Hypothalamus (tissue), 51 donors: ENCODE measurements at regions not wholly inside any gene's neighbourhood (a gene's known extent, or its start where the extent isn't known, plus 50 kb on each side); places are given as distances from the start of the nearest gene placed in this dataset.

Experiments used
- DNase-seq, 51 donors: peaks; one replicate each; lab custom pipeline; 2025; lab: John Stamatoyannopoulos, UW

- no peak for DNase-seq
Observed at GRCh38 chr12:115020091-115020490, 336.1 kb upstream of the TBX3 start.

DNA sequence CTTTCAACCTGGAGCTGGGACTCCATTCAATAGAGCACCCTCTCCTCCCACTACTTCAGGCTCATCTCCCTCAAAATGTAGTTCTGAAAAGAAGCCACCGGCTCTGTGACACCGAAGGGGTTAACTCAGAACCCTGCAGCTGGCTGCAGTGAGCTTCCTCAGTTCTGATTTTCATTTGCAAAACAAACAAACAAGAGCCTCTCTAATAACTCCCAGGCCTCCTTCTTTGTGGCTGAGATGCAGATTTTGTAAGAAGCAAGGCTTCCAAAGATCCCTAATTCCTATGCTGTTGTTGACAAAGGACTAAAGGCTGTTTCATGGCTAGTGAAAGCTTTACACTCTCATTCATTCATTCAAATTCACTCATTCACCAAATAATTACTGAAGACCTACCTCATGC is 333.4 kb upstream of the TBX3 start:
- DNase-seq = no peak

GRCh38 chr12:115013236-115013981 is 329.4 kb upstream of the TBX3 start:
- DNase-seq = no peak

DNA sequence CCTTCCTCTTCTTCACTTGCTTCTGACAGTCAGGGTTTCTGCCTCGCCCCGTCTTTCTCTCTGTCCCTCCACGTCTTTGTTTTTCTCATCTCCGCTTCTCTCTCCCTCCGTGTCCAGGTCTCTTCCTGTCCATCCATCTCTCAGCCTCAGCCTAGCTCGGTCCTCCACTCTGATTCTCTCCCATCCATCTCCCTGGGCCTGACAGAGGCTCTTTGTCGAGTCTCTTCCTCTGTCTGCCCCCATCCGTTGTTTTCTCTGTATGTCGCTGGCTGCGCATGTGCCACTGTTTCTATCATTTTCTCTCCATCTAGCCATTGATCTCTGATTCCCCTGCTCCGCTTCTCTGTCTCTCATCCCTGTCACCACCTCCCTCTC is 328.9 kb upstream of the TBX3 start:
- DNase-seq = peak in 2 of 51 donors; percentile 0 to 2

- DNase-seq = no peak
Observed at GRCh38 chr12:115011703-115012102, 327.7 kb upstream of the TBX3 start.

GRCh38 chr12:115010324-115010995 is 326.5 kb upstream of the TBX3 start:
- DNase-seq = no peak

DNA sequence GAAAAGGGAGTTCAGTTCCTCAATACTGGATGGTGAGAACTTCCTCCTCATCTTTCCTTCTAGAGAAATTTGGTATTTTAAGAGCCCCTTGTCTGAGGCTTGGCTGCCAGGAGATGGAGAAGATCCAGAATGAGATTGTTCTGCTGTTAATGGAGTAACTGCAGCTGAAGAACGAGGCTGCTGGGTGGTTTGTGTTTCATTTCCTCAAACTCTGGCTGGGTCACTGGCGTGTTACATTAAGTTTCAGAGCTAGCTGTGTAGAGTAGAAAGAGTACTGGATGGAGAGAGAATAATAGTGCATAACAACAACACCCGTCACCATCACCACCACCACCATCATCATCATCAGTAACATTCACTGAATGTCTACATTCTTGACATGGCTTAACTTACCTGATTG is 325.0 kb upstream of the TBX3 start:
- no peak for DNase-seq

DNA sequence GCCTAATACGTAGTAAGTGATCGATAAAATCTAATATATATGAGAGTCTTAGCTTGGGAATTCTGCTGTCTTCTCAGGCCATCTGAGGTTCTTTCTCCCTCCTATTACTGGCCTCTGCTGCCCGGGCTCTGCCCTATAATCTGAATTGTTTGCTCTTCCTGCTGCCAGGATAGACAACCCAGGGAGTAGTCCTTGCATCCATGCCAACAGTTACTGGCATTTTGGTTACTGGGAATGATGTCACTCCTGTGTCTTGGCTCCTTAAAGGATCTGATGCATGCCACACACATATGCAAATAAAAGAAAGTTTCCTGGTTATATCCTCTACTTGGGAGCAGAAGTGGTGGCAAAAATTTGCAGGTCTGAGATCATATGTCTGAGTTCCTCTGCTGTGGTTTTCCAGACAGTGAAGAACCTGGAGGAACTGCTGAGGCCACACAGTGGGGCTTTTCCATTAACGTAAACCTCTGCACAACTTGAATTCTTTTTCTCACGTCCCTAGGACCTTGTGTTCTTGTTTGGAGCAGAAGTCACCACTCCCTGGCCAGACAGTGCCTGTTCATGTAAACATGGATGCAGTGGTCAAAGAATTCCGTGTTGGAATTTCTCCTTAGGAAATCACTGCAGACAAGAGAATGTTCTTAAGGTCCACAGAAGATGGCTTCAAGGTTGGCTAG is 320.6 kb upstream of the TBX3 start:
- DNase-seq = no peak

GRCh38 chr12:115002434-115002833 is 318.5 kb upstream of the TBX3 start:
- no peak for DNase-seq

- no peak for DNase-seq
Observed at GRCh38 chr12:115001571-115002180, 317.7 kb upstream of the TBX3 start.

DNA sequence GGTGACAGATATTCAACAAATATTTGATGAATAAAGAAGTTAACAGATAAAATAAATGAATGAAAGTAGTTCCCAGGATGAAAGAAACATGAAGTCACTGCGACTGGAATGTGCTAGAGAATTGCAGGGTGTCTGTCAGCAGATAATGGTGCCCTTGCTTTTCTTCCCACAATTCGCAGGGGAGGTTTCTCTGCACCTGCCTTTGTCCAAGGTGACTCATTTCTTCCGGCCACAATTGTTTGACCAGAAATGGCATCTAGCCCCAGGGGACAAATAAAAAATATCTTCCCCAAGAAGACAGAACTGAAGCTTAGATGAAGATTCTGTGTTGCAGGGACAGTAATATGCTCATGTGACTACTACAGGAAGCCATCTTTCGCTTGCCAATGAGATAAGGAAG is 316.1 kb upstream of the TBX3 start:
- no peak for DNase-seq

- DNase-seq = no peak
Observed at GRCh38 chr12:114998750-114999128, 314.8 kb upstream of the TBX3 start.

GRCh38 chr12:114998118-114998749 is 314.3 kb upstream of the TBX3 start:
- no peak for DNase-seq

DNA sequence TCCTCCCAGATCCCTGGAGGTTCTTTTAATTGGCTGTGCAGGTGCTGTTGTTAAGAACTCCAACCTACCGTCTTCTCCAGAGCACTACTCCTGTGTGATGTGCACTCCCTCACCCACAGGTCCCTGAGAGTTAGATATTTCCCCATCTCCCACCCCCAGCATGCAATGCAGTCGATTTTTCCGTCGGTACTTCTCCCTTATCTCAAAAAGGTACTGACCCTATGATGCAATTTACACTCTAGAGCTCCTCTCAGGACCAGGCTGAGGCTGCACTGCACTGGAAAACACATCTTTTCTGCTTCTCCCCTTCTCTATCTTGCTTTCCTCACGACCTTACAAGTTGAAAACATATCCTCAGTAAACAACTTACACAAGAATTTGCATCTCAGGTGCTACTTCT is 312.4 kb upstream of the TBX3 start:
- no peak for DNase-seq

DNA sequence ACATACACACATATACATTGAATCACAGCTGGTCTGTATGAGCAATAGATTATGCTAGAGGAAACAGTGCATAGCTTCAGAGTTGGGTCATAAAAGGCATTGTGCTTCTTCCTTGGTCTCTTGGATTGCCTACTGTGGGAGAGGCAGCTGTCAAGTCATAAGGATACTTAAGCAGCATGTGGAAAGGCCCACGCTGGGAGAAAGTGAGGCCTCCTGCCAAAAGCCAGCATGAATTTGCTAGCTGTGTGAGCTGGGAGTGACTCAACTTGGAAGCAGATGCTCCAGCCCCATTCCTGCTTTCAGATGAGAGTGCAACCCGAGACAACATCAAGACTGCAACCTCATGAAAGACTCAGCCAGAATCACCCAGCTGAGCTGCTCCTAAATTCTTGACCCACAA is 311.9 kb upstream of the TBX3 start:
- DNase-seq = no peak

DNA sequence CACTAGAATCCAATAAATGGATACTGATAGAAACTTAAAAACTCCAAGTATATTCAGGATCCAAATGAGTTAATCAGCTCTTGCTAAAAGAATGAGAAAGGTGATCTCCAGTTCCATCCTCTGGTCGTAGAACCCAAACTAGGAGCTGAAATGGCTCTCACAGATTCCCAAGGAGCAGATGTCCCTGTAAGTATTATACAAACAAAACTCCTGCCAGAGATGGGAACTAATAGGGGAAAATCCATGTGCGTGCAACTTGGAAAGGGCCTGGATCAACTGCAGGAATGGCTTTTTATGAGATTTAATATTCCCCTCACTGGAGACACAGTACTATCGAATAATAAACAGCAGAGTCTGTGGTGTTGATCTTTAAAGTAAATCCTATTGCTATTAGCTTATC is 309.2 kb upstream of the TBX3 start:
- DNase-seq = no peak

DNA sequence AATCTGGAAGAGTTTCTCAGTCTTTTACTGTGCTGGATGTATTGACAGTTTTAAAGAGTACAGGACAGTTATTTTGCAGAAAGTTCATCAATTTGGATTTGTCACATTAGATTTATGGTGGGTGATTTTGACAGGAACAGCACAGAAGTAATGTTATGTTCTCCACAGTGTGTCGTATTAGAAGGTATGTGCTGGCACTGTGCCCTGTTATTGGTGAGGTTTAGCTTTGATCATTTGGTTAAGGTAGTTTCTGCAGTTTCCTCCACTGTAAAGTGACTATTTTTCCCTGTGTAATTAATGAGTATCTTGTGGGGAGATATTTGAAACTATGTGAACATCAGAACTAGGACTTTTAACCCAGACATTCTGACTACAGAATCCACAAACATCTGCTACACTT is 308.5 kb upstream of the TBX3 start:
- no peak for DNase-seq

DNA sequence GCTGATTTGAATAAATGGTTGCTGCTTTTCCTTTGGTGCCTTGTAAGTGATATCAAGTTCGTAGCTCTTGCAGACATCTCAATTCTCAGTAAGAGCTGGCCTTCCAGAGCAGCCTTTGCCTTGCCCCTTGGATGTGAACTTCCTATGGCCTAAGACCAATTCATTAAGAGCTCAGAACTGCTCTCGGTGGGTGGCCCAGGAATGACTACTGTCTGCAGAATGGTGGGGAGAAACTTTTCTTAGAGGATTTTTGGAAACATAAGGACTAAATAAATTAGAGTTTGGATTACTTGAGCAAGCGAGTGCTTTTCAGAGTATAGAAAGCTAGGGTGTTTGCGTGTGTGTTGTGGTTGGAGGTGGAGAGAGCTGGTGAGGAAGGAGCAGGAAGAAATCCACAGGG is 306.4 kb upstream of the TBX3 start:
- no peak for DNase-seq

DNA sequence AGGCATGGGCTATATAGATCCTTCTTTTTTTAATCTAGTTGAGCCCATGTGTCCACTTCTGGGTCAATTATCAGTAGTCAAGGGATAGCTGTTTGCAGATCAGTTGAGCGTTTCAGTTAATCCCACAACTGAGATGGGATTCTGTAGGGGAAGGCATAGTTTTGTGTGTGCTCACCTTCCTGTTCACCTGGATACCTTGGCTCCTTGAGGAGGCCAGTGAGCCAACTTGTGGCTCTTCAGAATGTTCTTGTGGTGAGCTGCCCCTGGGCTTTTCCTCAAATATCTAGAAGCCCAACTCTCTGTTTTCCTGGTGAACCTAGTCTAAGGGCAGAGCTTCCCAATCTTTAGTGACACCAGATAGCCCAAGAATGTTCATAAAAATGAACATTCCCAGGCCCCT is 302.9 kb upstream of the TBX3 start:
- no peak for DNase-seq

DNA sequence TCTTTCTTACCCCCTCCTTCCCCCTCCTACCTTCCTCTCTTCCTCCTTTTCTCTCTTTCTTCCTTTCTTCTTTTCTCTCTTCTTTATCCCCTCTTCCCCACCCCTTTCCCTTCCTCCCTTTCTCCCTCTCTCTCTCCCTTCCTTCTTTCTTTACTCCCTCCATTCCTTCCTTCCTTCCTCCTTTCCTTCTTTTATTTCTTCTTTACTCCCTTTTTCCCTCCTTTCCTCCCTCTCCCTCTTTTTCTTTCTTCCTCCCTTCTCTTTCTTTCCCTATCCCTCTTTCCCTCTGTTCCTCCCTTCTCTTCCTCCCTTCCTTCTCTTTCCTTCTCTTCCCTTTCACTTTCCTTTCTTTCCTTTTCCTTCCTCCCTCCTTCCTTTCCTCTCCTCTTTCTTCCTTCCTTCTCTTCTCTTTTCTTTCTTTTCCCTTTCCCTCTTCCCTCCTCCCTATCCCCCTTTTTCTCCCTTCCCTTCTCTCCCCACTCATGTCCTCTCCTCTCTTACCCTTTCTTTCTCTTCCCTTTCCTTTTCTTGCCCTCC is 302.3 kb upstream of the TBX3 start:
- DNase-seq = no peak

DNA sequence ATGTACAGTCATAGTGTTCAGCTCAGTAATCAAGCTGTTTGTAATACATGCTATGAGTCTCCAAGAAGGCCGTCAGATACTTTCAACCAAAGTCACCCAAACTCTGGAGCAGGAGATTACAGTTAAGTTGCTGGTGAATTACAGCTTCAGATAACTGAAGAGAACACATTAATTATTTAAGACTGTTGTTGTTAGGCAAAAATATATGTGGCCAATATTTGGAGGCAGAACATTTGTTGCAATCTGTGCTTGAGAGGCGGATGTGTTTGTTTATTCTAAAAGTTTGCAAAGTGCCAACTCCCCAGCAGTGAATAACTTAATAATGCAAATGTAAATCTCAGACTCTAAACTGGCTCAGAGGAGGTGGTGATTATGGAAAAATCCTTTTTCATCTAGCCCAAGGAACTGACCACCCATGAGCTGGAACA is 300.7 kb upstream of the TBX3 start:
- no peak for DNase-seq
